HUES64 (cell line): ENCODE measurements at regions not wholly inside any gene's neighbourhood (a gene's known extent, or its start where the extent isn't known, plus 50 kb on each side); places are given as distances from the start of the nearest gene placed in this dataset.

Experiments
- H3K27ac ChIP-seq: 2 replicates; pipeline ENCODE4 v1.7.0; 2013; ENCODE audit warnings: low read depth, low read length, inconsistent platforms
- H3K27me3 ChIP-seq: 2 replicates; pipeline ENCODE4 v1.6.1; 2013; ENCODE audit warnings: mild to moderate bottlenecking, low read length; ENCODE audit not compliant: insufficient read depth
- H3K36me3 ChIP-seq: 2 replicates; pipeline ENCODE4 v1.6.1; 2013; ENCODE audit warnings: mild to moderate bottlenecking, low read length; ENCODE audit not compliant: insufficient read depth
- H3K4me1 ChIP-seq: 2 replicates; pipeline ENCODE4 v1.6.1; 2013; ENCODE audit warnings: mild to moderate bottlenecking, low read length, moderate library complexity; ENCODE audit not compliant: insufficient read depth
- H3K4me3 ChIP-seq: 2 replicates; pipeline ENCODE4 v1.5.1; 2013; ENCODE audit warnings: mild to moderate bottlenecking, low read length, moderate library complexity
- H3K9ac ChIP-seq: 2 replicates; pipeline ENCODE4 v1.6.1; 2013; ENCODE audit warnings: mild to moderate bottlenecking, low read depth, low read length
- H3K9me3 ChIP-seq: 2 replicates; pipeline ENCODE4 v1.6.1; 2013; ENCODE audit warnings: low read depth, low read length; ENCODE audit not compliant: insufficient read depth
- WGBS: fragments of 150-250, 120-280 bp; methylation state at CpG from one replicate; pipeline ENCODE4 v1.1.7; 2013; ENCODE audit warnings: missing lambda C conversion rate; 5-methylcytosine and 5-hydroxymethylcytosine counted together

- peaks cover 8% of the 10 kb centered on the region for H3K4me1 ChIP-seq
- no peak overlapping the region for H3K27ac ChIP-seq
- H3K9me3 ChIP-seq = no peaks in the 10 kb centered on the region
- H3K27me3 ChIP-seq = no peaks in the 10 kb centered on the region
- WGBS = 88% methylated on average over 22 of the region's 22 CpGs
- H3K4me3 ChIP-seq = no peak overlapping the region
- no peak overlapping the region for H3K9ac ChIP-seq
- H3K36me3 ChIP-seq = no peaks in the 10 kb centered on the region
Observed at GRCh38 chr2:2850218-2850755, 519.2 kb upstream of the MYT1L start.

- H3K4me3 ChIP-seq = no peak overlapping the region
- H3K27ac ChIP-seq = no peak overlapping the region
- WGBS = 88% methylated on average over 15 of the region's 15 CpGs
- H3K27me3 ChIP-seq = no peaks in the 10 kb centered on the region
- H3K36me3 ChIP-seq = no peaks in the 10 kb centered on the region
- H3K9me3 ChIP-seq = no peaks in the 10 kb centered on the region
- peaks cover 8% of the 10 kb centered on the region for H3K4me1 ChIP-seq
- no peak overlapping the region for H3K9ac ChIP-seq
Observed at GRCh38 chr2:2849464-2850217, 518.6 kb upstream of the MYT1L start.

DNA sequence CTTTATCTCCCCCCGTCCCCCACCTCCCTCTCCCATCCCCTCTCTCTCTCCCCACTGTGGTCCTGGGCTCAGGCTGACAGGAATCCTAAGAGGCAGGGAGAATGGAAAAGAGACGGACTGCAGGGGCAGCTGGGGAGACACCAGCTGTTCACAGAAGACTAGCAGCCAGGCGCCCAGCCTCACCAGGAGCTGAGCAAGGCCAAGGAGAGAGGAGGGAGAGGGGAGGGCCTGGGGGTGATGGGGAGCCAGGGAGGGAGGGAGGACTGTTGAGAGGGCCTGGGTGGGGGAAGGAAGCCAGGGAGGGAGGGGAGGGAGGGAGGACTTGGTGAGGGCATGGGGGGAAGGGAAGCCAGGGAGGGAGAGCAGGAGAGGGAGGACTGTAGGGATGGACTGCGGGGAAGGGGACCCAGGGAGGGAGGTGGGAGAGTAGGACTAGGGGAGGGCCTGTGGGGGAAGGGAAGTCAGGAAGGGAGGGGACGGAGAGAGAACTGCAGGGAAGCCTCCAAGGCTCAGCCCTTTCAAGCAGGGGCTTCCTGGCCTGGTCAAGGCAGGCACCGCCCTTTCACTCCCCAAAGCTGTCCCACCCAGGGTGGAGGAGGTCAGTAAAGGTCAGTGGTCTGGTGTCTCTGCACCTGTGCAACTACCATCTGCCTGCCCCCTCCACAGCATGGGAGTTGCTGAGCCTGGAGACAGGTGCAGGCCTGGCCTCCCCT is 517.7 kb upstream of the MYT1L start:
- no peaks in the 10 kb centered on the region for H3K27me3 ChIP-seq

GRCh38 chr2:2848198-2848597 is 517.1 kb upstream of the MYT1L start:
- Histone ChIP-seq H3K4me1 (peaks cover 8% of the 10 kb centered on the region), H3K27me3 (no peaks in the 10 kb centered on the region), H3K9me3 (no peaks in the 10 kb centered on the region), H3K27ac (no peak overlapping the region), H3K4me3 (no peak overlapping the region), H3K9ac (no peak overlapping the region), H3K36me3 (no peaks in the 10 kb centered on the region)
- WGBS = 93% methylated on average over 5 of the region's 6 CpGs

More for the DNA sequence above, 517.7 kb upstream of the MYT1L start:
- peaks cover 8% of the 10 kb centered on the region for H3K4me1 ChIP-seq
- H3K9me3 ChIP-seq = no peaks in the 10 kb centered on the region
- no peak overlapping the region for H3K9ac ChIP-seq
- H3K36me3 ChIP-seq = no peaks in the 10 kb centered on the region
- no peak overlapping the region for H3K4me3 ChIP-seq
- no peak overlapping the region for H3K27ac ChIP-seq
- WGBS = 45% methylated on average over 6 of the region's 6 CpGs

DNA sequence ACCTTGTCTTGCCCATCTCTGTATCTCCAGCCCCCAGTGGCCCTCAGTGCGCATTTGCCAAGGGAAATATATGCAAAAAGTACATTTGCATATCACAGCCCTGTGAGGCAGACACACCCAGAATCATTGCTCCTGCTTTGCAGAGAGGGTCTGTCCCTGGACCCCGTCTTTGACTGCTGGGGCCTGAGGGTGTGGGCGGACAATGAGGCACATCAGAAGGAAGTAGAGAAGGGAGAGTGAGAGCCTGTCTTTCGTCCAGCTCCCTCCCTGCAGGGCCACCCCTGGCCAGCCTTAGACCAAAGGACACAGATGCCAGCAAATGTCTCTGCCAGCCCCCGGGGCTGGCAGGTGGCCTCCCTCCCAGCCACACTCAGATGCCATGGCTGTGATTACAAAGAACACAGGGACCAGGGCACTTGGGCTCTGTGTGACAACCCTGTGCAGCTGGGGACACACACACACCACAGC is 516.2 kb upstream of the MYT1L start:
- no peak overlapping the region for H3K27ac ChIP-seq
- H3K36me3 ChIP-seq = no peaks in the 10 kb centered on the region
- H3K9me3 ChIP-seq = no peaks in the 10 kb centered on the region
- H3K9ac ChIP-seq = no peak overlapping the region
- 78% methylated on average over 5 of the region's 5 CpGs for WGBS
- peaks cover 8% of the 10 kb centered on the region for H3K4me1 ChIP-seq
- H3K4me3 ChIP-seq = no peak overlapping the region
- no peaks in the 10 kb centered on the region for H3K27me3 ChIP-seq

DNA sequence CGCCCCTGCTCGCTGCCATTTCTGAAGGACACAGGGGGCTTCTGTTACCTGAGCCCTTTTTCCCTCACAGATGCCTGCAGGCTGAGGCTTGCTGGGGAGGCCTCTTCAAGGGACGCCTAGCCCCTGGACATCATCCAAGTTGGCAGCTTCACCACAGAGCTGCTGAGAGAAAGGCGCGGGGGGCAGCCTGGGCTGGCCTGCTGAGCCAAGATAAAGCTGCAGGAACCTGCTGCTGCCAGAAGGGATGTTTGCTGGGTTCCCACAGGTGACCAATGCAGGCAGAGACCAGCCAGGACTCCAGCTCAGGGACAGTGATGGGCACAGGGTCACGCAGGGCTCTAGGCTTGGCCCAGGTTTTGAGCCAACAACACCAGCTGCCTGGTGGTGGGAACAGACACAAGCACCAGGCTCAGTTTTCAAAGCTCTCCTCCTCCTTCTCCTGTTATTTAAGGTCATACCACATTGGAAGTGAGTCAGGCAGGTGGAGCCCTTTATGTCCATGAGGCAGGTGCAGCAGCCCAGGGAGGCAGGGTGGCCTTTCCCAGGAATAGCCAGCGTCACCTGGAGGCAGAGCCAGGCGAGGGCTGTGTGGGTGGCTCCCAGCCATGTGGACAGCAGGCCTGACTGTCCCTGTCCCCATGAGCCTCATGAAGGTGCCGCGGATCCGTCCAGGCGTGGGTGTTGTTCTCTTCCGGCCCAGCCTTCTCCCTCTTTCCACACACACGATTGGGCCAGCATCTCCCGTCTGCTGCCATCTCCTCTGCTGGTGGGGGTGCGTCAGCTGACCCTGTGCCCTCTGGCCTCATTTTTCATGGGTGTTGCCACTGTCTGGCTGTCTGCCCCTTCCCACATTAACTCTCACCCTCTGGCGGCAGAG is 515.5 kb upstream of the MYT1L start:
- H3K9ac ChIP-seq = no peak overlapping the region
- H3K27ac ChIP-seq = no peak overlapping the region
- WGBS = 85% methylated on average over 17 of the region's 17 CpGs
- no peaks in the 10 kb centered on the region for H3K27me3 ChIP-seq
- no peaks in the 10 kb centered on the region for H3K9me3 ChIP-seq
- H3K4me1 ChIP-seq = peaks cover 8% of the 10 kb centered on the region
- H3K4me3 ChIP-seq = no peak overlapping the region
- H3K36me3 ChIP-seq = no peaks in the 10 kb centered on the region

DNA sequence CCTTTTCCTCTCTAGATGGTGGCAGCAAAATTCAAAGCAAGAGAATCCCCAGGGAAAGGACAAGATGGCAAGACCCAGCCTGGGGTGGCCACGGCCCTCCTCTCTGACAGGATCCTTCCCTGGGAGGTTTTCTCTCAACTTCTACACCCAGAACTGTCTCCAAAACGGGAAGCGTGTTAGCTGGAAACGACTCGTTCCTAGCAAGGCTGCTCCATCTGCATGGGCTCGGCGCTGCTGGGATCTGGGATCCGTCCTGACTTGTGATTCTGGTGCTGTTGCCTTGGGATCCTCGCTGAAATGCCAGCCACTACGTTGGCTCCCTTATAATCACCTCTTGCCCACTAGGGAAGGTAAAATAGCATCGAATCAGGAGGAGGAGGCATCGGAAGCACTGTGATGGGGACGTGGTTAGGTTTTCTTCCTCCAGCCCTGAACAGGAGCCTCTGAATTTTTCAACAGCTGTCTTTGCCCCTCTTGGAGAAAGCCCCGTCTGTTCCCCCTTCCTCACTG is 514.8 kb upstream of the MYT1L start:
- Histone ChIP-seq H3K27me3 (no peaks in the 10 kb centered on the region), H3K4me3 (no peak overlapping the region), H3K27ac (no peak overlapping the region), H3K9ac (no peak overlapping the region), H3K36me3 (no peaks in the 10 kb centered on the region), H3K4me1 (peaks cover 8% of the 10 kb centered on the region), H3K9me3 (no peaks in the 10 kb centered on the region)
- WGBS = 91% methylated on average over 14 of the region's 14 CpGs

GRCh38 chr2:2845267-2845666 is 514.2 kb upstream of the MYT1L start:
- Histone ChIP-seq H3K9ac (no peak overlapping the region), H3K36me3 (no peaks in the 10 kb centered on the region), H3K4me1 (peaks cover 8% of the 10 kb centered on the region), H3K9me3 (no peaks in the 10 kb centered on the region), H3K27ac (no peak overlapping the region), H3K4me3 (no peak overlapping the region), H3K27me3 (no peaks in the 10 kb centered on the region)
- 92% methylated on average over 11 of the region's 11 CpGs for WGBS

DNA sequence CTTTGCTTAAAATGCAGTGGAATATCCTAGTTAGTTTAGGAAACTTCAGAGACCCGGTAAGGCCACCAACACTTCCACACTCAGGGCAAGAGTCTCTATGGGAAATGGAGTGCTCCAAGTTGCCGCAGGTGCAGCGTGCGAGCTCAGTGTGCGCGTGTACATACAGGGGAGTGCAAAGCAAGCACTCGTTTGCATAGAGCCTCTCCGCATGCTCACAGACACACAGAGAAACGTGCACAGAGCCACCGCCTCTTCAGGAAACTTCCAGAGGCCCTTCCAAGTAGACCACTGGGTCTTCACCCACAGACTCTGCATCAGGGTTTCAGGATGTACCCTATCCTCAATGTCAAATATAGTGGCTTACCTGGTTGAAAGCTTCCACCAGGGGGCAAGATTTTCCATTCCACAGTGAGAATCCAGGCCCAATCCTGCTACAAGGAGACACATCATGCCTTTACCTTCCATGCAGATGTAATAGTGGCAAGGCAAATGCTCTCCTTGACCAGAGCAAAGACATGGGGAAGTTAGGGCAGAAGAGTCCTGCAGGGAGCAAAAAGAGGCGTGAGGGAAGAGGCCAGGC is 513.0 kb upstream of the MYT1L start:
- Histone ChIP-seq H3K9me3 (no peaks in the 10 kb centered on the region), H3K4me1 (peaks cover 2% of the 10 kb centered on the region), H3K27me3 (no peaks in the 10 kb centered on the region), H3K36me3 (no peaks in the 10 kb centered on the region), H3K9ac (no peak overlapping the region), H3K27ac (no peak overlapping the region), H3K4me3 (no peak overlapping the region)
- 96% methylated on average over 11 of the region's 11 CpGs for WGBS

DNA sequence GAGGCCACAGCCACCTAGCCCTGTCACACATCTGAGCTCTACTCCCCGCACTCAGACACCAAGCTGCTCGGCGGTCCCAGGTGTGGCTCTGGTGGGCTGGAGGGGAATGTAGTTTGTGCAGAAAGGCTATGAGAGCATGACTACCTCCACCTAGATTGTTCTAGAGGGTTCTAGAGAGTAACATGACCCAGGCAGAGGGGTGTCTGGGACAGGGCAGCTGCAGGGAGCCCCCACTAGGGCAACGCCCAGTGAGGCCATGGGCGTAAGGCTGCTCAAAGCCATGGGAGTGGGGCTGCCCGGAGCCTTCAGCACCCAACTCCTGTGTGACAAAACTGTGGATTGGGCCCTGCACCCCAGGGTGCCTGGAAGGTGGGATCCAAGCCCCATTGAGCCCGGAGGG is 511.4 kb upstream of the MYT1L start:
- no peaks in the 10 kb centered on the region for H3K9me3 ChIP-seq
- no peaks in the 10 kb centered on the region for H3K36me3 ChIP-seq
- no peaks in the 10 kb centered on the region for H3K4me1 ChIP-seq
- no peak overlapping the region for H3K27ac ChIP-seq
- H3K4me3 ChIP-seq = no peak overlapping the region
- 98% methylated on average over 5 of the region's 7 CpGs for WGBS
- no peak overlapping the region for H3K9ac ChIP-seq
- no peaks in the 10 kb centered on the region for H3K27me3 ChIP-seq
